Stimulated activated CD8-positive, alpha-beta memory T cell treated with anti-CD3 and anti-CD28 coated beads, Interleukin-4, amount 100 ng/mL, for 4 hours (primary cell): ENCODE measurements at regions not wholly inside any gene's neighbourhood (a gene's known extent, or its start where the extent isn't known, plus 50 kb on each side); places are given as distances from the start of the nearest gene placed in this dataset.

Experiments used
- DNase-seq, 2 donors: peaks; one replicate each; pipeline ENCODE4 v3.0.0-alpha.2; 2020; ENCODE audit warnings: low read depth in 2 of 2, low spot score in 1 of 2

DNA sequence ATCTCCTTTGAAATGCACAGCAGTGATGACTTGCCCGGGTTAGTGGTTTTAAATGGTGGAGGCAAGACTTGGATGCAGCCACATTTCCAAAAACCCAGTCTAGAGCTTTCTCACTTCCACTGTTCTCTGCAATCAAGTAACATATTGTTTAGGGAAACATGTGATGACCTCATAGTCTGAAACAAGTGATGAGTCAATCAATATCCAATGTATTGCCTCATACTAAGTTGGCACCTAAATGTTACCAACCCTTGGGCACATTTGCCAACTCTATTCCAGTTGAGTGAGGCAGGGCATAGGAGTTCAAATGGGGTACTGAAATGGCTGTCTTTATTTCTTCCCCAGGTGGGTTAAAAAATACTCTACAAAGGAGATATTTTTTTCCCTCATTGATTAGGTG lies 1105.4 kb downstream of the VRK1 start:
- DNase-seq = no peak

- DNase-seq = no peak
These were observed 1106.6 kb downstream of the VRK1 start for GRCh38 chr14:97903821-97904220.

DNA sequence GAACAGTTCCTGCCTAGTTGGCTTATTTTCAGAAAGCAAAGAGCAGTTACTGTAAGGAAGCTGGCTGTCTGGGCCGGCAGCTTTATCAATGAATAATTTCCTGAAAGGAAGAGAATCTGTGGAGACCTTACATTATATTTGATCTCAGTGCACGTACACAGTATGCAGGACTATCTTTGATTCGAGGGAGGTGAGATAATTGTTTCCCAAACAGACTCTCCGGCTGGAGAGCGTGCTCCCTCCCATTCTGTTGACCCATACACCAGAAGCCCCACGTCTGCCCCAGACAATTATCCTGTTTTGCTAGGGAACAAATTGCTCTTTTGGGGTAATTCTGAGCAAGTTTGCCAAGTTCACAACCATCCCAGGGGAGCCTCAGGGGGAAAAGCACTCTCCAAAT lies 1115.0 kb downstream of the VRK1 start:
- no peak for DNase-seq

DNA sequence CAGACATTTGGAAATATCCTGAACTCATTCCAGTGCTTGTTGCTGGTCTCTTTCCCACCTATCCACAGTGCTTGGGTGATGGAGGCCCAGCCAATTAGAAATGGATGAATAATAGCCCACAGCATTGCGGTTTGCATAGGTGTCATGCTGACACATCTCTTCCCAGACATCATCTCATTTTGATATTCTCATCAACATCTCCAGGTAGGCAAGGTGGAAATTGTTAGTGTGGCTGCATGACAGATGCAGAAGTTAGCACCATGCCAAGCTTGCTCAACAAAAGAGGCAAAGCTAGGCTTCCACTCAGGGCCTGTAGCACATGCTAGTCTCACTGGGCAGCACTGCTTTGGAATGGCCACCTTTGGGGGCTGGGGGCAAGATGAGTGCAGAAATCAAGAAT lies 1118.9 kb downstream of the VRK1 start:
- DNase-seq = no peak

DNA sequence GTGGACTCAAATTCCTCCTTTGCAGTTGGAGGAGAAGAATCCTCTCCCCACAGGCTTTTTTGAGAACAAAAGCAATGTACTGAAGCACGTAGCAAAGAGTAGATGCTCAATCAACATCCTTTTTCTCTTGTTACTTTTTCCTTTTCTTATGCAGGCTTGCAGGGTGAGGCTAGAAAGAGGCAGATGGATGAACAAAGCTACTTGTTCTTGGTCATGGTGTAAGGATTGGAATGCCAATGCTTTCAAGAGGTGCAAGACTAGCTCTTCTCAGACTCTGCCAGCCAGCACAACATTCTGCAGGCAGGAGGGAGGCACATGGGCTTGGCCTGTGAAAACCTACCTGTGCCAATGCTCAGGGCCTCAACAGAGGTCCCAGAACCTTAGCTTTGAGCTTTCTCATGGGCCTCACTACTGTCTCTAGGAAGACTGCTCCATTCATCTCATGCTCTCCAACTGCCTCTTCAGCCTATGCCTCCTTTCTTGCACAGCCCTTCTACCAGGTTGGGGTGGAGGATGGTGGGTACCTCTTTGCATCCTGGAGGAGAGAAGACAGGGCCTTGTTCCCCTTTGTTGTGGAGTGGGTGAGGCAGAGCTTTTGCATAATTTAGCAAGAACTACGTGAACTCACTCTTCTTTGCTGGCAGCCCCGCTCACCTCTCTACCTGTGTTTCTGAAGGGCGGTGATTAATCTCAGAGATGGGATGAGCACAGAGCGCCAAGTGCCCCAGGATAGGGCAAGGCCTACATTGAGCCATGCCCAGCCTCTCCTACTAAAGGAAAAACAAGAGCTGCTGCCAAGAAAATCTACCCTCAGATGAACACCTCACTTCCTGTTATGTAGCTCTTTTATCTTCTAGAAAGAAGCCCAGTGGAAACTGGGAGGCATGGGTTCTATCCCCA lies 1119.7 kb downstream of the VRK1 start:
- no peak for DNase-seq

GRCh38 chr14:97920201-97920600 lies 1123.0 kb downstream of the VRK1 start:
- no peak for DNase-seq

DNA sequence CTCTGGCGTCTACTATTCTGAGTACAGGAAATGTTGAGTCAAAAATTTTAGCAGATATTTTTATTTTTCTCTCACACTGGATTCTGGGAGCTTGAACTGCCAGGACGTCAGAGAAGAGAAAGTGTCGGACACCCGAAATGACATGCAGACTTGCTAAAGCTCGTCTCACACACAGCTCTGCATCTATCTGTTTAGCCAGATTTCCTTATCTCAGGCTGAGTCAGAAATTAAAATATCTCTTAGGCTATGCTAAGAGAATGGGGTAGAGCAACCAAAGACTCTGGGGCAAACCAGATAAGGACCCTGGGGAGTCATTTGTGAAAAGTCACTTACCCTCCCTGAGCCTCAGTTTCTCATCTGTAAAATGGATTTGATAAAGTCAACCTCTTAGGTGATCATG lies 1124.1 kb downstream of the VRK1 start:
- DNase-seq = no peak

GRCh38 chr14:97924922-97925613 lies 1127.9 kb downstream of the VRK1 start:
- no peak for DNase-seq

DNA sequence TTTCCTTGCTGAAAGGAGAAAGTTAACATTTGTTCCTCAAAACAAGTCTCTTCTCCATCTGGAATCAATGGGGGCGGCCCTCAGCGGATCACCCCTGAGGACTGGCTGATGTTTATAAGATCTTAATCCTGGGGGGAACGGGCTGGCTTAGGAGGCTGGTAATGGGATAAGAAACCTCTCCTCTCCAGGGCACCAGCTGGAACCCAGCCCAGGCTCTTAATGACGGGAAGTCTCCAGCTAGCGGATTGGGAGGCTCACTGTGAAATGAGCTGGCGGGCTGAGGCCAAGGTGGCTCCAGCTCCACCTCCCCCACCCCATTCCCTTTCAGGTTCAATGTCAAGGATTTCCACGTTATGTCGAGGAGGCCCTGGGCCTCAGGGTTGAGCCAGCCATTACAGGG lies 1133.0 kb downstream of the VRK1 start:
- no peak for DNase-seq

DNA sequence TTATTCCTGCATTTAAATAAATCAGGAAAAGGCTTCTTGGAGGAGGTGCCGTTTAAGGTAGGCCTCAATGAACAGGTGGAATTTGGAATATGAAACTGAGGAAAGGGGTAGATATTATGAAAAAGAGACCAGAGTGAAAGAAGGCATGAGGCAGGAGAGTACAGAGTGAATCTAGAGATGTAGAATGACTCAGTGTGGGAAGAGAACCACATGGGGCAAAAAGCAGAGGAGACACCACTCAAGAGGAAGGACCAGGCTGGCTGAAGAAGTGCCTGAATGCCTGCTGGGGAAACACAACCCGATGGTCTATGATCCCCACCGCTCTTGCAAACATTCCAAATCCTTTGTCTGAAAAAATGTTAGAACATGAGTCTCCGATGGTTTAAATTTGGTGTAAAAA lies 1134.1 kb downstream of the VRK1 start:
- no peak for DNase-seq

DNA sequence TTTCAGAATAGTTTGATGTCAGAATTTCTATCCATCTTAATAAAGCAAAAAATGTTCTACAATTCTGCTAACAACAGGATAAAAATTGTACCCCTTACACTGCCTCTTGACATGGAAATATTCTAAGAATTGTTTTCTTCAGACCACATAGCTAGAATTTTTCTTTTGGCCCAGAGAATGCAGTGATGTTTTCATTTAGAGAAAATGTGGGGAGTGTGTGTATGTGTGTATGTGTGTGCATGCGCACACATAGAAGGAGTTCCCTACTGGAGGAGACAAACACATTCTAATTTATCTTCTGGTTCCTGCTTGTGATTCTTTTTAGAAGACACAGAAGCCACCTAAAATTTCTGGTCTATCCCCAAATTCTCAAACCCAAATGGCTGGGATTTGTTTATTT lies 1145.7 kb downstream of the VRK1 start:
- DNase-seq = no peak

GRCh38 chr14:97943619-97944018 lies 1146.4 kb downstream of the VRK1 start:
- no peak for DNase-seq

- DNase-seq = no peak
These were observed 1147.2 kb downstream of the VRK1 start for GRCh38 chr14:97944380-97944779.

GRCh38 chr14:97945631-97946030 lies 1148.4 kb downstream of the VRK1 start:
- no peak for DNase-seq

DNA sequence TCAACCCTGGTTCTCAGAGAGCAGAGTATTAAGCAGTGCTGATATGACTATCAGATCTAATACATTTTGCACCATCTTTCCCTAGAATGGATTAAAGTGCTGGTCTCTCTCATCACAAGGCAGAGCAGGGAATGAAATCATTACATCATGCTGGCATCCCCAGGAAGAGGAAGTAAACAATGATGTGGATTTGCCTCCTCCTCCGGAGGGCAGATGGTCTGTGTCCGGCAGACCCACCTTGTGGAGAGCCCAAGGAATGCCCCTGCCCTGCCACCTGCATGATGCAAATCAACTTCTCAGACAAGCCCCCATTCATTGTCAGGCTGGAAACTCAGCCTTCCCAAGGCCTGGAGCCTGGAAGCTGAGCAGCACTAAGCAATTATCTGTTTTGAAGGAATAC lies 1149.1 kb downstream of the VRK1 start:
- DNase-seq = no peak

GRCh38 chr14:97946641-97947040 lies 1149.5 kb downstream of the VRK1 start:
- DNase-seq = no peak

DNA sequence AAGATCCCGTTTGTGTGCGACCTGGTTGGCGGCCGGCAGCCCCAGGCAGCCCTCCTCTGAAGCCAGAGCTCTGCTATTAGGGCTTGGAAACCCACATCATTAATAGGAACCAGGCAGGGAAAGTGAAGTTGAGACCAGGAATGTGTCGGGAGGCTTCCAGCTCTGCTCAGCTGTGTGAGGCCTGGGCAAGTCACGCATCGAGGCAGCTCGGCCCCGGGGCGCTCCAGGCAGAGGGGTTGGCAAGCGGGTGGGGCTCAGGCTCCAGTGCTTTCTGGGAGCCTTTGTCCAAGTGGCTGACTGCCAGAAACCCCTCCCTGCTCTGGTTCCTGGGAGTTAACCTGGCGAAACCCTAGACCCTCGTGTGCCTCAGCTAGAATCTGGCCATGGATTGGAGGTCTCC lies 1151.7 kb downstream of the VRK1 start:
- DNase-seq = no peak

GRCh38 chr14:97956581-97957340 lies 1159.6 kb downstream of the VRK1 start:
- DNase-seq = no peak

- DNase-seq = no peak
These were observed 1162.1 kb downstream of the VRK1 start for GRCh38 chr14:97959251-97959650.

- DNase-seq = no peak
These were observed 1163.3 kb downstream of the VRK1 start for GRCh38 chr14:97960436-97960835.

GRCh38 chr14:97970222-97970621 lies 1173.0 kb downstream of the VRK1 start:
- no peak for DNase-seq

DNA sequence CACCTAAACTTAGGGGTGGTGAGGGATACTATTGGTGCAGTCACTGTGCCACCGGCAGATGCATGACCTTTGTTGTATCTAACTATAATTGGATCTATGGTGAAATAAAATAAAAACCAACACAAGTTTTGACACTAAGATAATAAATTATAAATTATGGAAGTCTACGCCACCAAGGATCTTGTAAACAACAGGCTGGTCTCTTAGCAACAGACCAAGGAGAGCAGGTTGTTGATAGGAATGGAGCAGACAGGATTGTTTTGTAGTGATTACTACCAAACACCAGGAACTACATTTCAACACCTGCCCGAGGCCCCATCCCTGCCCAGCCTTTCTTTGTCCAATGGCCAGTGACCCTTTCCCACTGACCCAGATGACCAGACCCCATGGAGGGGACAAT lies 1178.0 kb downstream of the VRK1 start:
- no peak for DNase-seq
